ENCODE measurements at regions not wholly inside any gene's neighbourhood (a gene's known extent, or its start where the extent isn't known, plus 50 kb on each side); places are given as distances from the start of the nearest gene placed in this dataset.
"Not testable (repeated sequence)": the region's sequence is repeated elsewhere in the genome, so short reads cannot be mapped to it uniquely, and the experiment has no call there.

- DNase-seq (ENCODE audit: low read depth in 2 of 2, low spot score in 1 of 2), result no peak
Measured at GRCh38 chr11:81802591-81802990, 931.1 kb downstream of the FAM181B start.

GRCh38 chr11:81792416-81792815 lies 941.2 kb downstream of the FAM181B start:
- no peak for DNase-seq (ENCODE audit: low read depth in 2 of 2, low spot score in 1 of 2)

- no peak for DNase-seq (ENCODE audit: low read depth in 2 of 2, low spot score in 1 of 2)
Measured at GRCh38 chr11:81787584-81788049, 946.0 kb downstream of the FAM181B start.

- DNase-seq (ENCODE audit: low read depth in 2 of 2, low spot score in 1 of 2), result no peak
Measured at GRCh38 chr11:81772166-81772565, 961.5 kb downstream of the FAM181B start.

GRCh38 chr11:81769906-81770305 lies 963.8 kb downstream of the FAM181B start:
- not testable (repeated sequence) for DNase-seq (ENCODE audit: low read depth in 2 of 2, low spot score in 1 of 2)

- no peak for DNase-seq (ENCODE audit: low read depth in 2 of 2, low spot score in 1 of 2)
Measured at GRCh38 chr11:81756864-81757595, 976.6 kb downstream of the FAM181B start.

- DNase-seq (ENCODE audit: low read depth in 2 of 2, low spot score in 1 of 2), result no peak
Measured at GRCh38 chr11:81749245-81749644, 984.4 kb downstream of the FAM181B start.

GRCh38 chr11:81744336-81745116 lies 989.1 kb downstream of the FAM181B start:
- no peak for DNase-seq (ENCODE audit: low read depth in 2 of 2, low spot score in 1 of 2)

- no peak for DNase-seq (ENCODE audit: low read depth in 2 of 2, low spot score in 1 of 2)
Measured at GRCh38 chr11:81725701-81726100, 1008.0 kb downstream of the FAM181B start.

GRCh38 chr11:81717695-81718094 lies 1016.0 kb downstream of the FAM181B start:
- DNase-seq (ENCODE audit: low read depth in 2 of 2, low spot score in 1 of 2), result no peak

GRCh38 chr11:81707881-81708280 lies 1025.8 kb downstream of the FAM181B start:
- no peak for DNase-seq (ENCODE audit: low read depth in 2 of 2, low spot score in 1 of 2)

- no peak for DNase-seq (ENCODE audit: low read depth in 2 of 2, low spot score in 1 of 2)
Measured at GRCh38 chr11:81705283-81705682, 1028.4 kb downstream of the FAM181B start.

- DNase-seq (ENCODE audit: low read depth in 2 of 2, low spot score in 1 of 2), result no peak
Measured at GRCh38 chr11:81700076-81700475, 1033.6 kb downstream of the FAM181B start.

- DNase-seq (ENCODE audit: low read depth in 2 of 2, low spot score in 1 of 2), result no peak
Measured at GRCh38 chr11:81687057-81687456, 1046.6 kb downstream of the FAM181B start.

- no peak for DNase-seq (ENCODE audit: low read depth in 2 of 2, low spot score in 1 of 2)
Measured at GRCh38 chr11:81674211-81674610, 1059.5 kb downstream of the FAM181B start.

GRCh38 chr11:81673001-81673400 lies 1060.7 kb downstream of the FAM181B start:
- DNase-seq (ENCODE audit: low read depth in 2 of 2, low spot score in 1 of 2), result no peak

- DNase-seq (ENCODE audit: low read depth in 2 of 2, low spot score in 1 of 2), result no peak
Measured at GRCh38 chr11:81669935-81670543, 1063.6 kb downstream of the FAM181B start.

- no peak for DNase-seq (ENCODE audit: low read depth in 2 of 2, low spot score in 1 of 2)
Measured at GRCh38 chr11:81658722-81659121, 1074.9 kb downstream of the FAM181B start.

- no peak for DNase-seq (ENCODE audit: low read depth in 2 of 2, low spot score in 1 of 2)
Measured at GRCh38 chr11:81655351-81655750, 1078.3 kb downstream of the FAM181B start.

- no peak for DNase-seq (ENCODE audit: low read depth in 2 of 2, low spot score in 1 of 2)
Measured at GRCh38 chr11:81647374-81647773, 1086.3 kb downstream of the FAM181B start.

- no peak for DNase-seq (ENCODE audit: low read depth in 2 of 2, low spot score in 1 of 2)
Measured at GRCh38 chr11:81644239-81644840, 1089.3 kb downstream of the FAM181B start.

GRCh38 chr11:81634483-81634882 lies 1099.2 kb downstream of the FAM181B start:
- no peak for DNase-seq (ENCODE audit: low read depth in 2 of 2, low spot score in 1 of 2)
